HEK293T (cell line): ENCODE measurements at regions not wholly inside any gene's neighbourhood (a gene's known extent, or its start where the extent isn't known, plus 50 kb on each side); places are given as distances from the start of the nearest gene placed in this dataset.

Source experiments
- ARNT ChIP-seq: fragments of 450-650 bp; IDR thresholded peaks from 2 replicates; pipeline ENCODE4 v1.6.1; 2017; ENCODE audit warnings: mild to moderate bottlenecking
- BHLHE40 ChIP-seq: fragments of 450-650 bp; IDR thresholded peaks from 2 replicates; pipeline ENCODE4 v1.6.1; 2016; ENCODE audit warnings: mild to moderate bottlenecking, moderate library complexity, borderline replicate concordance
- CTBP1 ChIP-seq: fragments of 450-650 bp; IDR thresholded peaks from 2 replicates; pipeline ENCODE4 v1.6.1; 2016; ENCODE audit warnings: borderline replicate concordance
- ELF4 ChIP-seq: fragments of 450-650 bp; IDR thresholded peaks from 2 replicates; pipeline ENCODE4 v1.6.1; 2017; ENCODE audit warnings: antibody characterized with exemption
- FOXA1 ChIP-seq: fragments of 450-650 bp; IDR thresholded peaks from 2 replicates; pipeline ENCODE4 v1.6.1; 2016; ENCODE audit warnings: mild to moderate bottlenecking
- FOXK2 ChIP-seq: fragments of 450-650 bp; IDR thresholded peaks from 2 replicates; pipeline ENCODE4 v1.6.1; 2016; ENCODE audit warnings: mild to moderate bottlenecking
- FOXM1 ChIP-seq: fragments of 450-650 bp; IDR thresholded peaks from 2 replicates; pipeline ENCODE4 v1.6.1; 2017; ENCODE audit warnings: mild to moderate bottlenecking, borderline replicate concordance
- HDGF ChIP-seq: fragments of 450-650 bp; IDR thresholded peaks from 2 replicates; pipeline ENCODE4 v1.6.1; 2017; ENCODE audit warnings: antibody characterized with exemption, borderline replicate concordance
- L3MBTL2 ChIP-seq: fragments of 450-650 bp; conservative IDR thresholded peaks from 2 replicates; pipeline ENCODE4 v1.6.1; 2016; ENCODE audit warnings: mild to moderate bottlenecking
- LEF1 ChIP-seq: fragments of 450-650 bp; IDR thresholded peaks from 2 replicates; pipeline ENCODE4 v1.6.1; 2017; ENCODE audit warnings: mild to moderate bottlenecking, borderline replicate concordance
- NFRKB ChIP-seq: fragments of 450-650 bp; IDR thresholded peaks from 2 replicates; pipeline ENCODE4 v1.6.1; 2016; ENCODE audit warnings: mild to moderate bottlenecking, moderate library complexity
- SP1 ChIP-seq: fragments of 450-650 bp; IDR thresholded peaks from 2 replicates; pipeline ENCODE4 v1.6.1; 2017
- SUZ12 ChIP-seq: fragments of 450-650 bp; IDR thresholded peaks from 2 replicates; pipeline ENCODE4 v1.6.1; 2016; ENCODE audit warnings: mild to moderate bottlenecking
- TARDBP ChIP-seq: fragments of 450-650 bp; IDR thresholded peaks from 2 replicates; pipeline ENCODE4 v1.6.1; 2016

- TF ChIP-seq FOXK2 = no peak
- TF ChIP-seq SP1 = no peak
- no peak for TF ChIP-seq NFRKB
- no peak for TF ChIP-seq LEF1
- TF ChIP-seq FOXM1 = no peak
- no peak for TF ChIP-seq FOXA1
- TF ChIP-seq CTBP1 = no peak
- no peak for TF ChIP-seq BHLHE40
- TF ChIP-seq ELF4 = no peak
- TF ChIP-seq SUZ12 = no peak
- no peak for TF ChIP-seq HDGF
- TF ChIP-seq L3MBTL2 = no peak
- no peak for TF ChIP-seq TARDBP
- no peak for TF ChIP-seq ARNT
These were observed 187.1 kb upstream of the SEMA3E start for GRCh38 chr7:83836028-83836427.
